ENCODE measurements at regions not wholly inside any gene's neighbourhood (a gene's known extent, or its start where the extent isn't known, plus 50 kb on each side); places are given as distances from the start of the nearest gene placed in this dataset.

DNA sequence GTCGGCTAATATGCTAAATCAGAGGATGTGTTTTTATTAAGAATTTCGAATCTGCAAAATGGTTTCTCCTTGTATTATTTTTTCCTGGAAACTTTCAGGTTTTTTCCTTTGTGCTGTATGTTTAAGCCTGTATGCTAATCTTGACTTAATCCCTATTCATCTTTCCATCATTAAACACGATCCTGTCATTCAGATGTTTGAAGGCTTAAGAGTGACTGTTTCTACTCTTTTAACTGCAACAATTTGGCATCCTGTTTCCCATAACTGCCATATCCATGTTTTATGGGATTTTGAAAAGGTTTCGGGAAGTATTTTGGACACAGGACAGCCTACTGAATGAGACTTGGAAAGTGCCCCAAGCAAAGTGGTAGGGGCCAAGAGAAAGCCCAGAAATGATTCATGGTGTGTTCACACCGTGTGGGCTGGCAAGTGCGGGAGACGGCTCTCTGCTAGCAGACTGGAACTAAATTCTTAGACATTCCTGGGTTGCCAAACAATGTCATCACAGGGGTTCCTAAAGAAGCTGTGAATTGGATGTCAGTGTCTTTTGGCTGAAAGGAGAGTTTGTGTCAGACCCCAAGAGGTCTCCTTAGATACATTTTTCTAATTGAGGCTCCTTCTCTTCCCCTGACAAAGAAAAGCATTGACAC, 125.4 kb upstream of the ADAMTS16 start:
- TF ChIP-seq, protein P1, sequence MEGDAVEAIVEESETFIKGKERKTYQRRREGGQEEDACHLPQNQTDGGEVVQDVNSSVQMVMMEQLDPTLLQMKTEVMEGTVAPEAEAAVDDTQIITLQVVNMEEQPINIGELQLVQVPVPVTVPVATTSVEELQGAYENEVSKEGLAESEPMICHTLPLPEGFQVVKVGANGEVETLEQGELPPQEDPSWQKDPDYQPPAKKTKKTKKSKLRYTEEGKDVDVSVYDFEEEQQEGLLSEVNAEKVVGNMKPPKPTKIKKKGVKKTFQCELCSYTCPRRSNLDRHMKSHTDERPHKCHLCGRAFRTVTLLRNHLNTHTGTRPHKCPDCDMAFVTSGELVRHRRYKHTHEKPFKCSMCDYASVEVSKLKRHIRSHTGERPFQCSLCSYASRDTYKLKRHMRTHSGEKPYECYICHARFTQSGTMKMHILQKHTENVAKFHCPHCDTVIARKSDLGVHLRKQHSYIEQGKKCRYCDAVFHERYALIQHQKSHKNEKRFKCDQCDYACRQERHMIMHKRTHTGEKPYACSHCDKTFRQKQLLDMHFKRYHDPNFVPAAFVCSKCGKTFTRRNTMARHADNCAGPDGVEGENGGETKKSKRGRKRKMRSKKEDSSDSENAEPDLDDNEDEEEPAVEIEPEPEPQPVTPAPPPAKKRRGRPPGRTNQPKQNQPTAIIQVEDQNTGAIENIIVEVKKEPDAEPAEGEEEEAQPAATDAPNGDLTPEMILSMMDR (IDR thresholded peaks at IDR 0.05): no peak
- TF ChIP-seq POLR2A (IDR thresholded peaks at IDR 0.05): no peak

Measured in esophagus squamous epithelium (tissue), 4 donors.